Caco-2 (cell line): ENCODE measurements at regions not wholly inside any gene's neighbourhood (a gene's known extent, or its start where the extent isn't known, plus 50 kb on each side); places are given as distances from the start of the nearest gene placed in this dataset.

Source experiments
- BruUV-seq: library from RNA; stranded (reverse); fragments of 400-500 nt; replicated peaks from 2 replicates; lab custom pipeline; 2021; lab: Mats Ljungman, UMichigan
- CTCF ChIA-PET: fragments of 300-600 bp; sonication (Branson Sonifier 250); formaldehyde crosslinking; loops from one replicate; lab custom pipeline; 2022; ENCODE audit warnings: antibody characterized with exemption; lab: Charles Lee
- POLR2A ChIA-PET: fragments of 300-600 bp; sonication (Branson Sonifier 250); formaldehyde crosslinking; loops from one replicate; lab custom pipeline; 2022; ENCODE audit warnings: antibody characterized with exemption; lab: Charles Lee
- DNase-seq, 2 experiments: peaks; one replicate each; pipeline versions ENCODE4 v3.0.0 to v3.0.0-alpha.2; 2020 to 2022
- H3K27me3 ChIP-seq: replicated peaks from 2 replicates; pipeline ENCODE4 v1.6.0; 2011; ENCODE audit warnings: low read length; ENCODE audit not compliant: control insufficient read depth, insufficient read depth
- H3K36me3 ChIP-seq: 2 replicates; pipeline ENCODE4 v1.5.1; 2011; ENCODE audit warnings: low read length; ENCODE audit not compliant: control insufficient read depth, insufficient read depth
- H3K4me1 ChIP-seq: fragments of 250-450 bp; sonication (Bioruptor Pico); 2 replicates; pipeline ENCODE4 v1.5.1; 2020; ENCODE audit warnings: mild to moderate bottlenecking
- H3K4me3 ChIP-seq: 2 replicates; pipeline ENCODE4 v1.5.1; 2011; ENCODE audit warnings: low read depth, mild to moderate bottlenecking, control low read depth, low read length
- H3K9me3 ChIP-seq: fragments of 250-450 bp; sonication (Bioruptor Pico); 2 replicates; pipeline ENCODE4 v1.5.1; 2020; ENCODE audit warnings: mild to moderate bottlenecking, moderate library complexity
- H3K27ac Mint-ChIP-seq: one replicate; pipeline ENCODE4 v1.8.0; 2022; ENCODE audit warnings: mixed read lengths; ENCODE audit not compliant: unreplicated experiment
- H3K27me3 Mint-ChIP-seq: one replicate; pipeline ENCODE4 v1.8.0; 2022; ENCODE audit warnings: mixed read lengths; ENCODE audit not compliant: insufficient read depth, unreplicated experiment
- H3K36me3 Mint-ChIP-seq: one replicate; pipeline ENCODE4 v1.8.0; 2022; ENCODE audit warnings: mild to moderate bottlenecking, mixed read lengths; ENCODE audit not compliant: insufficient read depth, unreplicated experiment
- H3K4me1 Mint-ChIP-seq: one replicate; pipeline ENCODE4 v1.8.0; 2022; ENCODE audit warnings: low read depth, mixed read lengths; ENCODE audit not compliant: unreplicated experiment
- H3K4me3 Mint-ChIP-seq: one replicate; pipeline ENCODE4 v1.8.0; 2022; ENCODE audit warnings: mild to moderate bottlenecking, moderate library complexity, mixed read lengths; ENCODE audit not compliant: unreplicated experiment
- H3K9me3 Mint-ChIP-seq: one replicate; pipeline ENCODE4 v1.8.0; 2022; ENCODE audit warnings: mixed read lengths; ENCODE audit not compliant: unreplicated experiment
- CTCF ChIP-seq, 2 experiments: fragments of 200-600 bp in 1 of 2; IDR thresholded peaks; 1 replicate in 1 of 2; 2 replicates in 1 of 2; pipeline versions ENCODE4 v1.5.1 to v1.8.0; 2011 to 2022; ENCODE audit warnings: antibody characterized with exemption in 1 of 2, control low read depth in 1 of 2, inconsistent platforms in 1 of 2, low read depth in 1 of 2, low read length in 1 of 2, mild to moderate bottlenecking in 1 of 2, moderate library complexity in 1 of 2; ENCODE audit not compliant: insufficient read depth in 1 of 2, severe bottlenecking in 1 of 2, unreplicated experiment in 1 of 2
- intact Hi-C: fragments of 100-400 bp; cut with micrococcal nuclease; formaldehyde crosslinking; loops from one replicate; pipeline ENCODE4 v1.10.0; 2022; ENCODE audit not compliant: unreplicated experiment

GRCh38 chr4:138032222-138032621 lies 209.9 kb downstream of the SLC7A11 start:
- POLR2A ChIA-PET = no interaction called here
- Mint-ChIP-seq H3K27me3 (no peaks in the 10 kb centered on the region), H3K4me3 (no peak overlapping the region), H3K27ac (no peak overlapping the region), H3K36me3 (no peaks in the 10 kb centered on the region), H3K9me3 (no peaks in the 10 kb centered on the region), H3K4me1 (peaks cover 6% of the 10 kb centered on the region)
- intact Hi-C loops = loop anchor here (10.0 kb wide), 1 partner anchor 297 kb away; no protein-coding TSS in a partner anchor
- TF ChIP-seq CTCF (IDR thresholded peaks at IDR 0.05; ENCODE audit: insufficient read depth in 1 of 2, low read depth in 1 of 2, low read length in 1 of 2, severe bottlenecking in 1 of 2, unreplicated experiment in 1 of 2) = no peak
- H3K4me1 ChIP-seq = no peaks in the 10 kb centered on the region
- no peak overlapping the region for H3K4me3 ChIP-seq
- no peaks in the 10 kb centered on the region for H3K9me3 ChIP-seq
- H3K36me3 ChIP-seq = no peaks in the 10 kb centered on the region
- no TSS peak for BruUV-seq
- CTCF ChIA-PET = no interaction called here
- no peak for DNase-seq
- no peaks in the 10 kb centered on the region for H3K27me3 ChIP-seq

GRCh38 chr4:138030375-138030774 lies 211.8 kb downstream of the SLC7A11 start:
- Histone ChIP-seq H3K4me1 (no peaks in the 10 kb centered on the region), H3K36me3 (no peaks in the 10 kb centered on the region), H3K27me3 (no peaks in the 10 kb centered on the region), H3K9me3 (no peaks in the 10 kb centered on the region), H3K4me3 (no peak overlapping the region)
- CTCF ChIA-PET = no interaction called here
- TF ChIP-seq CTCF (IDR thresholded peaks at IDR 0.05; ENCODE audit: insufficient read depth in 1 of 2, low read depth in 1 of 2, low read length in 1 of 2, severe bottlenecking in 1 of 2, unreplicated experiment in 1 of 2) = no peak
- peaks cover 6% of the 10 kb centered on the region for H3K4me1 Mint-ChIP-seq
- DNase-seq = no peak
- H3K36me3 Mint-ChIP-seq = no peaks in the 10 kb centered on the region
- BruUV-seq = no TSS peak
- no peak overlapping the region for H3K4me3 Mint-ChIP-seq
- intact Hi-C loops = loop anchor here (10.0 kb wide), 1 partner anchor 296 kb away; no protein-coding TSS in a partner anchor
- no peaks in the 10 kb centered on the region for H3K27me3 Mint-ChIP-seq
- POLR2A ChIA-PET = no interaction called here
- no peaks in the 10 kb centered on the region for H3K9me3 Mint-ChIP-seq
- no peak overlapping the region for H3K27ac Mint-ChIP-seq

GRCh38 chr4:138028923-138029322 lies 213.2 kb downstream of the SLC7A11 start:
- DNase-seq = no peak
- no peaks in the 10 kb centered on the region for H3K36me3 ChIP-seq
- POLR2A ChIA-PET = no interaction called here
- H3K4me1 ChIP-seq = no peaks in the 10 kb centered on the region
- H3K9me3 ChIP-seq = no peaks in the 10 kb centered on the region
- Mint-ChIP-seq H3K4me3 (no peak overlapping the region), H3K36me3 (no peaks in the 10 kb centered on the region), H3K27ac (no peak overlapping the region), H3K4me1 (peaks cover 6% of the 10 kb centered on the region), H3K9me3 (no peaks in the 10 kb centered on the region), H3K27me3 (no peaks in the 10 kb centered on the region)
- BruUV-seq = no TSS peak
- no peak for TF ChIP-seq CTCF (IDR thresholded peaks at IDR 0.05; ENCODE audit: insufficient read depth in 1 of 2, low read depth in 1 of 2, low read length in 1 of 2, severe bottlenecking in 1 of 2, unreplicated experiment in 1 of 2)
- H3K27me3 ChIP-seq = no peaks in the 10 kb centered on the region
- CTCF ChIA-PET = no interaction called here
- no peak overlapping the region for H3K4me3 ChIP-seq
- intact Hi-C loops = no loop called here
